LNCaP clone FGC (cell line): ENCODE measurements at regions not wholly inside any gene's neighbourhood (a gene's known extent, or its start where the extent isn't known, plus 50 kb on each side); places are given as distances from the start of the nearest gene placed in this dataset.

ENCODE experiments used
- DNase-seq: peaks from one replicate; pipeline ENCODE4 v3.0.0-alpha.2; 2011; ENCODE audit warnings: low read depth
- H3K4me3 ChIP-seq: 2 replicates; pipeline ENCODE4 v1.5.1; 2011; ENCODE audit warnings: mild to moderate bottlenecking, low read depth, low read length, control low read depth
- TF ChIP-seq, protein P1 (sequence below): IDR thresholded peaks from 2 replicates; pipeline ENCODE4 v1.5.1; 2012; ENCODE audit warnings: mild to moderate bottlenecking; ENCODE audit not compliant: control insufficient read depth, insufficient read depth; ENCODE audit errors: extremely low read depth

DNA sequence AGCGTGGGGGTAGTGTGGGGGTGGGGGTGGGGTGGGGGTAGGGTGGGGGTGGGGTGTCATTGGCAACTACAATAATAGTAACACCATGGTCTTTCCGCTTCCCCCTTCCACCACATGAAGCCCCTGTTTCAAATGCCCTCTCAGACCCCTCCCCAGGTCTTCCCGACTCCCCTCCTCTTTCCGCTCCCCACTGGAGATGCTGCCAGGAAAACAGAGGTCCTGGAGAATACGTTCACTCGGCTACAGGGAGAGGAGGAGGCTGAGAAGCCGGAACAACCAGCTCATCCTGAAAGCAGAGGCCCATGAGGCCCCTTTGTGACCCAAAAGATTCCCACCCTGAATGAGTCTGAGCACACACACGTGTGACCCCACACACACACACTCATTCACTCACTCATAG, 75.4 kb downstream of the CPN2 start:
- H3K4me3 ChIP-seq: no peak overlapping the region
- TF ChIP-seq, protein P1, sequence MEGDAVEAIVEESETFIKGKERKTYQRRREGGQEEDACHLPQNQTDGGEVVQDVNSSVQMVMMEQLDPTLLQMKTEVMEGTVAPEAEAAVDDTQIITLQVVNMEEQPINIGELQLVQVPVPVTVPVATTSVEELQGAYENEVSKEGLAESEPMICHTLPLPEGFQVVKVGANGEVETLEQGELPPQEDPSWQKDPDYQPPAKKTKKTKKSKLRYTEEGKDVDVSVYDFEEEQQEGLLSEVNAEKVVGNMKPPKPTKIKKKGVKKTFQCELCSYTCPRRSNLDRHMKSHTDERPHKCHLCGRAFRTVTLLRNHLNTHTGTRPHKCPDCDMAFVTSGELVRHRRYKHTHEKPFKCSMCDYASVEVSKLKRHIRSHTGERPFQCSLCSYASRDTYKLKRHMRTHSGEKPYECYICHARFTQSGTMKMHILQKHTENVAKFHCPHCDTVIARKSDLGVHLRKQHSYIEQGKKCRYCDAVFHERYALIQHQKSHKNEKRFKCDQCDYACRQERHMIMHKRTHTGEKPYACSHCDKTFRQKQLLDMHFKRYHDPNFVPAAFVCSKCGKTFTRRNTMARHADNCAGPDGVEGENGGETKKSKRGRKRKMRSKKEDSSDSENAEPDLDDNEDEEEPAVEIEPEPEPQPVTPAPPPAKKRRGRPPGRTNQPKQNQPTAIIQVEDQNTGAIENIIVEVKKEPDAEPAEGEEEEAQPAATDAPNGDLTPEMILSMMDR: no peak
- no peak for DNase-seq

DNA sequence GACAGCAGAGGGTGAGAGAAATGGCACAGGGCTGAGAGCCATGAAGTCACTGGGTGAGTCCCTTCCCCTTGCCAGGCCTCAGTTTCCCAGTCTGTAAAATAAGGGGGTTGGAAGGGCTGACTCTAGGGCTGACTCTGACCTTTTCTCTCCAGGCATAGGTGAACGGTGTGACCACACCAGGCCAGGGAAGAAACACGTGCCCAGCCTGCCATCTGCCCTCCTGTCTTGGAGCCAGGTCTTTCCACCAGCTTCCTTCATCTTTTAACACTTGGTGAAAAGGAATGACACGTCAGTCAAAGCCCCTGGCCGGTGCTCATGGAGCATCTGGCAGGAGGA, 74.4 kb downstream of the CPN2 start:
- TF ChIP-seq, protein P1: no peak
- no peak for DNase-seq
- H3K4me3 ChIP-seq: no peak overlapping the region

DNA sequence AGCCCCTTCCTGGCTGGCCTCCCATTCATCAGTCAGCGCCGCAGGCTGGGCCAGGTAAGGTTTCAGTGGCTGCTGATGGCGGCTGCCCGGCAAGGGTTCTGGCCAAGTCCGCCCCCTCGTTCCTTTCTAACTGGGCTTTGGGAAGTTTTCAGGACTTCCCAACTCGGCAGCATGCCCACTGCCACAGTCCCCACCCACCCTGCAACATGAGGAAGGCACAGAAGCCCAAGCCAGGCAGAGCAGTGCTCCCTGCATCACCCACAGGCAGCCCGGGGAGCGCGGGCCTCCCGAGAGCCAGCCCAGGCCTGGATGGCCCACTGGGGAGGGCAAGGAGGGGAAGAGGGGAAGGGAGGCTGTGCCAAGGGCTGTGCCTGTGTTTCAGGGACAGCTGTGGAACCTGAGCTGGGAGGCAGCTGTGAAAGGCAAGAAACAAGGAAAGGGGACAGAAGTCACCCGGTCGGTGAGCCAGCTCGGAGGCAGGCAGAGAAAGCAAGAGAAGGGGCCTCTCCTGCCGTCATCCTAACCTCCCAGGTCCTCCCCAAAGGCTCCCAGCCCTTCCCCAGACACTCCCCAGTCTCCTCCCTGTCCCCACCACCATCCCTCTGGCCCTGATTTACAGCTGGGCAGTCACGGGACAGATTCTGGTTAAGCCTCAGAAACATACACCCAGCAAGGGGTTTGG, 73.9 kb downstream of the CPN2 start:
- H3K4me3 ChIP-seq: no peak overlapping the region
- no peak for DNase-seq
- TF ChIP-seq, protein P1: no peak

DNA sequence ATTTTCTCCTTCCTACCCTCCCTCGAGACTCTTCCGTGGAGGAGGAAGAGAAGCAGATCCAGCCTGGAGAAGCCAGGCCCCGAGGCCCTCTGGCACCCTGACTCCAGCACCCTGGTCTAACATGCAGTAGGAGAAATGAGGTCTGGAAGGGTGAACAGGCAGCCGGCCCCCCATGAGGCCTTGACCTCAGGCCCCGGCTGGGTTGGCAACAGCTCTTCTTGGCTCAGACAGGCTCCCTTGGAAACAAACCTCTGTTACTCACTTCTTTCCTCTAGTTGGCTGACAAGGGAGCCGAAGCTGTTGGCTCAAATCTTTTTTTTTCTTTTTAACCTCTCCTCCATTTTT, 73.4 kb downstream of the CPN2 start:
- TF ChIP-seq, protein P1: no peak
- no peak overlapping the region for H3K4me3 ChIP-seq

DNA sequence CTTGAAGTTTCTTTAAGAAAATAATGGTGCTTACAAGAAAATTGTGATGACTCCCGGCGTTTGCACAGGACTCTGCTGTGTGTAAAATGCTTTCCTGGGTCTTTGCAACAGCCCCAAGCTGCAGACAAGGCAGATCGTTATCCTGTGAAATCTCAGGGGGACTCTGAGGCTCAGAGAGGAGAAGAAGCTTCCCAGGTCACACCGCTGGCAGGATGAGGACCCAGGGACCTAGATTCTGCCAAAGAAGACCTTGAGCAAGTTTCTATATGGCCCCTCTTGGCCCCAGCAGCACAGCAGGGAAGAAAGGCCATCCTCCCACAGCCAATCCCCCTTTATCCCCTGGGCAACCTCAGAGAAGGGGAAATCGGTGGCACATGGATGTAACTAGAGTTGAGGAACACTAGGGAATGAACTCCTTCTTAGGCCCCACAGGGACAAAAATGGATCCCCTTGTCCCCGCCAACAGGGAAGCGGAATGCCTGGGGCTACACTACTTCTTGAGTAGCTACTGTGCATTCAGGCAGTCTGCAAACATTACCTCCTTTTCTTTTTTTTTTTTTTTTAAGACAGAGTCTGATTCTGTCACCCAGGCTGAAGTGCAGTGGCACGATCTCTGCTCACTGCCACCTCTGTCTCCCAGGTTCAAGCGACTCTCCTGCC, 72.8 kb downstream of the CPN2 start:
- DNase-seq: no peak
- H3K4me3 ChIP-seq: no peak overlapping the region
- TF ChIP-seq, protein P1: no peak

More for the DNA sequence above, 73.4 kb downstream of the CPN2 start:
- no peak for DNase-seq

DNA sequence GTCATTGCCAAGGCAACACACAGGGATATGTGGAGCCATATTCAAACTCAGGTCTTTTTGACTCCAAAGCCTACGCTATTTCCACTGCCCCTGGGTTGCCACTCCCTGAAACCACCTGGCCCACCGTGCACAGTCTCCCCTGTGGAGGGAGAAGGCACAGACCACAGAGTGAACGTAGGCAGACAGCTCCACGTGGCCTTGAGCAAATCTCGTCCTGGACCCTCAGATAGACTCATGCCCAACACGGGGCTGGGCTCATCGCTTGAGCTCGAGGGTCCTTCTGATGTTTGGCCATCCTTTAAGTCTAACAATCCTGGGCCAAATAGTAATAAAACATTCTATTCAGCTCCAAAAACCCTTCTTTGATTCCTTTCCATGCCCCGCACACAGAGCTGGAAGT, 72.0 kb downstream of the CPN2 start:
- no peak for DNase-seq
- TF ChIP-seq, protein P1: no peak

More for the DNA sequence above, 72.0 kb downstream of the CPN2 start:
- H3K4me3 ChIP-seq: no peak overlapping the region
